HG03439 (cell line): ENCODE measurements at regions not wholly inside any gene's neighbourhood (a gene's known extent, or its start where the extent isn't known, plus 50 kb on each side); places are given as distances from the start of the nearest gene placed in this dataset.

Source experiments
- ATAC-seq: cut with Tn5 transposase; IDR thresholded peaks from one replicate; pipeline ENCODE4 v1.9.1; 2021; ENCODE audit warnings: mild to moderate bottlenecking, moderate library complexity; ENCODE audit not compliant: unreplicated experiment

GRCh38 chr2:160672211-160672610 lies 178.6 kb upstream of the RBMS1 start:
- no peak for ATAC-seq

DNA sequence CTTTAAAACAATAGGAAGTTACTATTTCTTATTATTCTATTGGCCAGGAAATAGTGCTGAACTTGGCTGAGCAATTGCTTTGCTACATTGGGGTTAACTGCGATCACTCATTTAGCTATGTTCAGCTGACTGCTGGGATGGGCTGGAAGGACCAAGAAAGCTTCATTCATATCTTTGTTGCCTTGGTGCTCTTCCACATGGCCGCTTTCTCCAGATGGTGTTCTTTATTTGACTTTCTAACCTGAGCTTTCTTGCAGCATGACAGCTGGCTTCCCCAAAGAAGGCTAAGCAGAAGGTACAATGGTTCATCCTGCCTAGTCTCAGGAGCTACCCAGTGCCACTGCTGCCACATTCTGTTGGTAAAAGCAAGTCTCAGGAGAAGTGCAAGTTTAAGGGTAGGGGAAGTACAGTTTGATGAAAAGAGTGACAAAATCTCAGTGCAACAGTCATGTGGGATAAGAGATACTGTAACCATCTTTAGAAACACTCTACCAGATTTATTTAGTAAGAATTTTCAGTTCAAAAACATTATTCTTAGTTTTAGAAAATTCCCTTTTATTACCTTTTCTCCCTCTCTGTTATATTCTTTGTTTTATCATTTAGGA lies 180.6 kb upstream of the RBMS1 start:
- no peak for ATAC-seq

- ATAC-seq, result no peak
Observed at GRCh38 chr2:160679686-160680085, 186.1 kb upstream of the RBMS1 start.

- ATAC-seq, result no peak
Observed at GRCh38 chr2:160680294-160680693, 186.7 kb upstream of the RBMS1 start.

GRCh38 chr2:160680974-160681373 lies 187.4 kb upstream of the RBMS1 start:
- ATAC-seq, result no peak

DNA sequence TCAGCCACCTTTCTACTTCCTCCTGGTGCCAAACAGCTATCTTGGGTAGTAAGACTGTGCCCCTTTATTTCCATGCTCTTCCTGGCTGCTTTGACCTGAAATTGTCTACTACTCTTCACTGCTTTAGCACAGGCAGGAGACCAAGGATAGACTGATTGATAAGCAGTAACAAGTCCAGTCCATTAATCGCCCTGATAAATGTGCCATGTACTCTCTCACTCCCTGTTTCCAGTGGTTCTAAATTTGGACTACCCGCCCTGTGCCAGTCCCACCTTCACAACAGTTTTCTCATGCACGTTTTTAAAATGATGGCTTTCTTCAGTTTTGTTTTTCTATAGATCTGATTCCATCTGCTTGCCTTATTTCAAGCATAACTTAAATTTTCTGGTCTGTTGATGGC lies 189.6 kb upstream of the RBMS1 start:
- no peak for ATAC-seq

GRCh38 chr2:160687629-160688028 lies 194.0 kb upstream of the RBMS1 start:
- no peak for ATAC-seq

GRCh38 chr2:160689441-160689840 lies 195.8 kb upstream of the RBMS1 start:
- ATAC-seq, result no peak

- ATAC-seq, result no peak
Observed at GRCh38 chr2:160694221-160694620, 200.6 kb upstream of the RBMS1 start.

DNA sequence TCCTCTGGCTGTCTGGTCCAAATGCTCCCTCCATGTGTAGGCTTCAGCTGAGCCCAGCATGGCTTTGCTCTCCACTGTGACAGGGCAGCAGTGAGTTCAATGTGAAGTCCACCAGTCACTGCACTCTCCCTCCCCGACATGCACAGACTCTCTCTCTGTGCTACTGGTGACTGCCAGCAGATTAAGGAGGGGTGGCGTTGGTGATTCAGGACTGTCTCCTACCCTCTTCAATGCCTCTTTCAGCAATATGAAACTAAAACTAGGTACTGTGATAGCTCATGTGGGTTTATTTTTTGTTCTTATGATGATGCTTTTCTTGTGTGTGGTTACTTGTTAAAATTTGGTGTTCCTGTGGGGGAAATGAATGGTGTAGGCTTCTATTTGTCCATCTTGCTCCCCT lies 201.0 kb upstream of the RBMS1 start:
- no peak for ATAC-seq

- ATAC-seq, result no peak
Observed at GRCh38 chr2:160695402-160696086, 201.9 kb upstream of the RBMS1 start.

DNA sequence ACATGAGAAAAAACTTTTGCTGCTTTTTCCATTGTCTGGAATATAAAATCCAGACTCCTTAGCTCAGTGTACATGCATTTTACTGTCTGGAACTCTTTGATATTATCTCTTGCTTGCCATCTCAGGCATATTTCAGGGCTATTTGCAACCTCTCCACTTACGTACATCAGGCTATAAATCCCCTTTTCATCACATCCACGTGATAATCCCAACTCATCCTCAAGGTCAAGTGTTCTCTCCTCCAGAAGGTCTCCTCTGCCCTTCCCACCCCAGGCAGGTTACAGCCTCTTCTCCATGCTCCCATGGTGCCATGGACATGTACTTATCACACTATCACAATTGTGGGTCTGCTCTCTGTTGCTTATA lies 202.5 kb upstream of the RBMS1 start:
- ATAC-seq, result no peak

DNA sequence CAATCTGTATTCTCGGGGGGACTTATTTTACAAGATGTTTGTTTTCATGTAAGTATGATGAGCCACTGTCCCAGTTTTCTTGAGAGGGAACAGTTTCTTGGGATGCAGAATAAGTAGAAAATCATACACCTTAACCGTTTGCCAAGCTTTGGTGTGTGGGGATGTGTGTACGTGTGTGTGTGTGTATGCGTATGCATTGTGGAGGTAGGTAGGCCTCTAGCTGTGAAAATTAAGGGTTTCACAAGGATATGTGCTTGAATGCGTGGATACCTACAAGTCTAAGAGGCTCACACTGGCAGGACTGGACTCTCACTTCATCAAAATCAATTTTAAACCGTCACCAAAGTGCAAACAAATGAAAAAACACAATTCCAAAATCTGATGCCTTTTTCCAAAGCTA lies 204.2 kb upstream of the RBMS1 start:
- ATAC-seq, result no peak

DNA sequence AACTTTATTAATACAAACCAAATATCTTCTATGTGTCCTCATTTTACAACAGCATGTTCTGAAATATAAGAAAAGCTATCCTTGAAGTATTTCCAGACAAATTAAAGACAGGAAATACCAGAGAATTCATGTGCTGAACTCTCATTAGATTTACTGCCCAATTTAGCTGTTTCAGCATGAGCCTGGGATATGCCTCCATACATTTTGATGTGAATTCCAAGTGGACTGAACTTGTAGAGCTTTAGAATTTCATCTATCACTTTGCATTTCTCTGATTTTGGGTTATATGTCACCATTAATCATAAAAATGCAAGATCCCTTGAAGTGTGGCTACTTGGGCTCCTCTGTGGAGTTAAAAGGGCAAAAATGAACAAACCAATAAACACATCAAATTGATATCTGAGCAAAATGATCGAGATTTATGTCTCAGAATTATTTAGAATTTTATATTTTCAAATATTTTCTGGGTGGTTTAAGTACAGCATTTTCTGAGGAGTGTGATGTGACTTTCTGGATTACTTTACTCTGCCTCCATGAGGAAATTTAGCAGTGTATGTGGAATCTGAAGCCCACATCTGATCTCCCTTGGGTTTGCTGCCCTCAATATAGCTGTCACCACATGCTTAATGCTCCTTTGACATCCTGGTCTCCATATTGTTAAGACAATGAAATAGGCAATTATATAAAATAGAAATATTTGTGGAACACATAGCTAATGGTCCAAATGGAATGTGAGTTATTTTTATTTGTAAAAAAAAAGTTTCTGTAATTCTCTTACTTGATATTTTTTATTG lies 206.6 kb upstream of the RBMS1 start:
- no peak for ATAC-seq

DNA sequence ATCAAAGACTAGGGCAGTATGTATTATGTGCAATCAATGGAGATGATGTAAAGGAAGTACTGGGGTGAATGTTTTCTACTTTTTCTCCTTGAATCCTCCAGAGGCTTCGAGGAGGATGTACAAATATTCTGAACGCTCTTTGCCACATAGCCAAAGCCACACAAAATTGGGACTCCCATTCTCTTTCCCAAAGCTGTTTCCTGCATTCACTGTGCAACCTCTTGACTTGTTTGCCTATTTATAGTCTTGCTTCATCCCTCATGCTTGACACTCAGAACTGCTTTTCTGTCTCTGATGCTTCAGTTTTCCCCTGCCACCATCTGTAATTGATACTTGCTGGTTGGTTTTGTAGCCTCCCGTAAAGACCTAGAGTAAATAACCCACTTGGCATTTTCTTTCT lies 208.2 kb upstream of the RBMS1 start:
- no peak for ATAC-seq

GRCh38 chr2:160702754-160703153 lies 209.1 kb upstream of the RBMS1 start:
- ATAC-seq, result no peak

DNA sequence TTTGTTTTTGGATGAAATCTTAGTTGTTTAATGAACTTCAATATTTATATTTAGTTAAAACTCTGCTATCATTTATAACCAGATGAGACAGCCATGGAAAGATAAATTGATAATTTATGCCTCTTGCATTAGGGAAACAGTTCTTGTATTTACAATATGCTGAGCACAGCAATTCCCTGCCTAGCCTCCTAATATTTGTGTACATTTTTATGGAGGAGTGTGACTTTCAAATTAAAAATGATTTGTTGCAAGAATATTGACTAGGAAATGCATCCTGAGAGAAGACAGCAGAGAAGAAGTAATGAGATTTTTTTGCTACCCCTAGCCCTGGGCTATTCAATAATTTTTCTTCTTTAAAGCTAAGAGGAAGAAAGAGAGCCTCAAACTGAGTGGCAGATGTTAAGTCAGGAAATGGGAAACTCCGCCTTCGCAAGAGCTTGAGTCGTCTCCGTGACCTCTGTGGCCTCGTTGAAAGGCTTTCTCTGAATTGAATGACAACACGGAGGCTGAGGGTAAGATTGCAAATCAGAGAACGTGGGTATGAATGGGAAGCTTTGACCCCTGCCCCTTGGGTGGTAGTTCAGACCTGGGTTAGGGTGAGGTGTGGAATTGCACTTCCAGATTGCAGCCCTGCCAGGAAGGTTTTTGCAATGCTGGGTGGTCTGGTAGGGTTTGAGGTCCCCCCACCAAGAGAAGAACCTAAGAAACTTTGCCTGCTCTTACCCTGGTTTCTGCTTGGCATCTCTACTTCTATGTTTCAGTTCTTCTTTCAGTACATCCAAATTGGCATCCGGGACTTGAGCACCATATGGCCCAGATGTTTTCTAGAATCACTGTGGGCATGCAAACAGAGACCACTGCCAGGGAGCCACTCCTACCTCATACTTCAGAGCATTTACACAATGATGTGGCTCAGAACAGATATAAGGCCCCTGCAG lies 210.3 kb upstream of the RBMS1 start:
- ATAC-seq, result peak; percentile 78

DNA sequence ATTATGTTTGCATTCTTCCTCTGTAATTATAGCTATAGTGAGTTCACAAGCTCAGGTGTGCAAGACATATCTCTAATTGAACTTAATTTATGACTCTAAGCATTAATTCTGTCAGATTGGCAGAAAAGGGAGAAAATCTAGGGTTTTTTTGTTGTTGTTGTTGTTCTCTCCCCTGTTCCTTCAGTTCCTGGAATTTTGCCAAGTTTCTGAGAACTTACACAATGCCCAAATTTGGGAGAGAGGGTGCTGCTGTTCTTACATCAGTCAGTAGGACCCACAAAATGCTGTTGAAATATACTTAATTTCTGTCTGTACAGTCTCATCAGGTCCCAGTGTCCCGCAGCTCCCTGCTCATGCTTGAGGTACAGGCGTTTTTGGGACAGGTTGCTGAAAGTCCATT lies 221.8 kb upstream of the RBMS1 start:
- no peak for ATAC-seq

- ATAC-seq, result no peak
Observed at GRCh38 chr2:160719116-160719515, 225.5 kb upstream of the RBMS1 start.

- ATAC-seq, result no peak
Observed at GRCh38 chr2:160720098-160720497, 226.5 kb upstream of the RBMS1 start.
